K562 (cell line): ENCODE measurements at regions not wholly inside any gene's neighbourhood (a gene's known extent, or its start where the extent isn't known, plus 50 kb on each side); places are given as distances from the start of the nearest gene placed in this dataset.

Experiments
- ATAC-seq: fragments of 200-7000 bp; cut with Tn5 transposase; 3 replicates; pipeline ENCODE4 v1.9.1; 2020; ENCODE audit warnings: moderate library complexity
- BruUV-seq: library from RNA; stranded (reverse); fragments of 400-500 nt; replicated peaks from 2 replicates; lab custom pipeline; 2021; lab: Mats Ljungman, UMichigan
- CTCF ChIA-PET: fragments of 300-600 bp; formaldehyde crosslinking; extraction: SDS; loops from one replicate; lab custom pipeline; 2021; ENCODE audit warnings: low intra/inter-chr PET ratio; lab: Yijun Ruan, JAX
- POLR2A ChIA-PET: fragments of 300-600, 350-650 bp; sonication (Branson Sonifier 250); formaldehyde crosslinking; extraction: SDS; loops from one replicate; lab custom pipeline; 2021; ENCODE audit warnings: antibody characterized with exemption, inconsistent platforms; lab: Yijun Ruan, JAX
- DNase-seq, 4 experiments: peaks; one replicate each; pipeline versions ENCODE4 v3.0.0 to v3.0.0-alpha.2; 2011 to 2018; ENCODE audit warnings: low spot score in 3 of 4, mixed read lengths in 3 of 4; ENCODE audit errors: extremely low read depth in 1 of 4
- FAIRE-seq: peaks from 2 replicates; lab custom pipeline; 2011; peaks lifted over from hg19 to GRCh38; lab: Jason Lieb, UNC
- H2AFZ ChIP-seq: 2 replicates; pipeline ENCODE4 v1.6.0; 2011; ENCODE audit warnings: low read depth, low read length, control low read depth, inconsistent platforms
- H3K27ac ChIP-seq: fragments of 200-600 bp; 3 replicates; pipeline ENCODE4 v1.8.0; 2011; ENCODE audit warnings: low read depth, mild to moderate bottlenecking, control low read depth, inconsistent platforms, low read length, moderate library complexity, mixed read lengths; ENCODE audit errors: extremely low read depth
- H3K27me3 ChIP-seq, 2 experiments: fragments of 300-600 bp in 1 of 2; 2 replicates in 1 of 2; 3 replicates in 1 of 2; pipeline versions ENCODE4 v1.6.0 to v1.8.0; 2011; ENCODE audit warnings: inconsistent platforms in 2 of 2, low read length in 2 of 2, mild to moderate bottlenecking in 1 of 2, mixed read lengths in 1 of 2, moderate library complexity in 1 of 2; ENCODE audit not compliant: control insufficient read depth in 2 of 2, insufficient read depth in 2 of 2
- H3K36me3 ChIP-seq: fragments of 300-600 bp; 3 replicates; pipeline ENCODE4 v1.8.0; 2011; ENCODE audit warnings: mild to moderate bottlenecking, low read length, inconsistent platforms; ENCODE audit not compliant: control insufficient read depth, insufficient read depth
- H3K4me1 ChIP-seq, 2 experiments: fragments of 200-600 bp in 1 of 2; replicated peaks in 1 of 2; 2 replicates in 1 of 2; 3 replicates in 1 of 2; pipeline versions ENCODE4 v1.5.1 to v1.8.0; 2011; ENCODE audit warnings: inconsistent platforms in 2 of 2, low read length in 2 of 2, mild to moderate bottlenecking in 1 of 2, mixed read lengths in 1 of 2, moderate library complexity in 1 of 2; ENCODE audit not compliant: control insufficient read depth in 2 of 2, insufficient read depth in 2 of 2
- H3K4me2 ChIP-seq: 2 replicates; pipeline ENCODE4 v1.6.1; 2011; ENCODE audit warnings: low read length, control low read depth, inconsistent platforms, mixed read lengths; ENCODE audit not compliant: insufficient read depth
- H3K4me3 ChIP-seq: fragments of 200-600 bp; sonication (generic), shearing (Covaris generic); 2 replicates; pipeline ENCODE4 v1.5.1; 2016; ENCODE audit warnings: control low read depth, inconsistent platforms
- H3K79me2 ChIP-seq: fragments of 200-600 bp; 3 replicates; pipeline ENCODE4 v1.8.0; 2011; ENCODE audit warnings: low read length, inconsistent platforms; ENCODE audit not compliant: control insufficient read depth, insufficient read depth
- H3K9ac ChIP-seq, 2 experiments: 2 replicates each; pipeline versions ENCODE4 v1.6.0 to v1.6.1; 2011; ENCODE audit warnings: low read depth in 2 of 2, low read length in 2 of 2, control low read depth in 1 of 2, inconsistent platforms in 1 of 2, mild to moderate bottlenecking in 1 of 2, mixed read lengths in 1 of 2; ENCODE audit not compliant: insufficient read depth in 1 of 2
- H3K9me1 ChIP-seq: one replicate; pipeline ENCODE4 v1.6.0; 2011; ENCODE audit warnings: inconsistent platforms, mild to moderate bottlenecking, low read length, moderate library complexity; ENCODE audit not compliant: control insufficient read depth, insufficient read depth
- H3K9me3 ChIP-seq: replicated peaks from 2 replicates; pipeline ENCODE4 v1.5.1; 2011; ENCODE audit warnings: low read depth, low read length, inconsistent platforms; ENCODE audit not compliant: control insufficient read depth, insufficient read depth
- H4K20me1 ChIP-seq: replicated peaks from 2 replicates; pipeline ENCODE4 v1.6.1; 2011; ENCODE audit warnings: low read length, inconsistent platforms, mixed read lengths; ENCODE audit not compliant: control insufficient read depth, insufficient read depth
- ARID1B ChIP-seq: fragments of 450-650 bp; IDR thresholded peaks from 2 replicates; pipeline ENCODE4 v1.6.1; 2016; ENCODE audit warnings: antibody characterized with exemption, mild to moderate bottlenecking, inconsistent platforms
- EZH2 ChIP-seq: IDR thresholded peaks from 2 replicates; pipeline ENCODE4 v1.6.1; 2012; ENCODE audit warnings: low read depth, mild to moderate bottlenecking, inconsistent platforms, low read length, borderline replicate concordance
- HMGN3 ChIP-seq: IDR thresholded peaks from 2 replicates; pipeline ENCODE4 v1.6.1; 2011; ENCODE audit warnings: borderline replicate concordance, low read depth, mild to moderate bottlenecking, mixed read lengths, low read length; ENCODE audit not compliant: insufficient read length; ENCODE audit errors: extremely low read depth
- PCBP2 ChIP-seq: fragments of 200-400 bp; formaldehyde crosslinking; IDR thresholded peaks from 2 replicates; pipeline ENCODE4 v1.6.1; 2018; ENCODE audit warnings: low read length, low read depth, mild to moderate bottlenecking, moderate library complexity; ENCODE audit not compliant: poor library complexity, severe bottlenecking
- RAD21 ChIP-seq, 2 experiments: fragments of 250-450 bp in 1 of 2; fragments of 450-650 bp in 1 of 2; sonication (Bioruptor Pico) in 1 of 2; formaldehyde crosslinking in 1 of 2; IDR thresholded peaks in 1 of 2; conservative IDR thresholded peaks in 1 of 2; 2 replicates each; pipeline versions ENCODE4 v1.4.0 to v1.8.0; 2020 to 2022; ENCODE audit warnings: mild to moderate bottlenecking in 2 of 2, moderate library complexity in 1 of 2
- RBM39 ChIP-seq: fragments of 200-400 bp; formaldehyde crosslinking; optimal IDR thresholded peaks from 2 replicates; pipeline ENCODE3; 2018; ENCODE audit warnings: low read depth, low read length
- RREB1 ChIP-seq: fragments of 250-450 bp; sonication (Bioruptor Pico); IDR thresholded peaks from 2 replicates; pipeline ENCODE4 v1.4.0; 2020
- SETDB1 ChIP-seq: IDR thresholded peaks from one replicate; pipeline ENCODE4 v1.6.1; 2012; ENCODE audit warnings: low read length, control low read depth, inconsistent platforms
- ZBTB26 ChIP-seq: fragments of 450-650 bp; formaldehyde crosslinking; IDR thresholded peaks from 2 replicates; pipeline ENCODE4 v1.4.0; 2022; ENCODE audit warnings: missing genetic modification characterization
- ZNF134 ChIP-seq: fragments of 250-450 bp; sonication (Bioruptor Pico); conservative IDR thresholded peaks from 2 replicates; pipeline ENCODE4 v1.4.0; 2020
- ZNF165 ChIP-seq: fragments of 250-450 bp; sonication (Bioruptor Pico); IDR thresholded peaks from 2 replicates; pipeline ENCODE4 v1.4.0; 2020; ENCODE audit warnings: borderline replicate concordance
- ZNF175 ChIP-seq: fragments of 200-800 bp; sonication (Bioruptor generic); IDR thresholded peaks from 2 replicates; pipeline ENCODE4 v1.6.1; 2016; ENCODE audit warnings: low read depth, mild to moderate bottlenecking, missing genetic modification characterization, missing compliant biosample characterization
- WGBS: fragments of 100-300 bp; shearing (Covaris generic); methylation state at CpG from one replicate; pipeline ENCODE4 v1.1.6; 2016; ENCODE audit warnings: low coverage, mixed read lengths; ENCODE audit not compliant: insufficient coverage; ENCODE audit errors: missing lambda C conversion rate; 5-methylcytosine and 5-hydroxymethylcytosine counted together
- in situ Hi-C: fragments of 300-500 bp; cut with MboI; formaldehyde crosslinking; loops from 4 replicates; pipeline ENCODE4 v1.15.0; 2018; ENCODE audit warnings: inconsistent platforms, mixed read lengths
- intact Hi-C: fragments of 100-400 bp; cut with micrococcal nuclease; formaldehyde crosslinking; loops from 2 replicates; pipeline ENCODE4 v1.14.2; 2022
- TF ChIP-seq, protein P1 (sequence below): fragments of 450-650 bp; formaldehyde crosslinking; IDR thresholded peaks from 2 replicates; pipeline ENCODE4 v1.4.0; 2020; ENCODE audit warnings: mild to moderate bottlenecking, moderate library complexity

- TF ChIP-seq, protein P1, sequence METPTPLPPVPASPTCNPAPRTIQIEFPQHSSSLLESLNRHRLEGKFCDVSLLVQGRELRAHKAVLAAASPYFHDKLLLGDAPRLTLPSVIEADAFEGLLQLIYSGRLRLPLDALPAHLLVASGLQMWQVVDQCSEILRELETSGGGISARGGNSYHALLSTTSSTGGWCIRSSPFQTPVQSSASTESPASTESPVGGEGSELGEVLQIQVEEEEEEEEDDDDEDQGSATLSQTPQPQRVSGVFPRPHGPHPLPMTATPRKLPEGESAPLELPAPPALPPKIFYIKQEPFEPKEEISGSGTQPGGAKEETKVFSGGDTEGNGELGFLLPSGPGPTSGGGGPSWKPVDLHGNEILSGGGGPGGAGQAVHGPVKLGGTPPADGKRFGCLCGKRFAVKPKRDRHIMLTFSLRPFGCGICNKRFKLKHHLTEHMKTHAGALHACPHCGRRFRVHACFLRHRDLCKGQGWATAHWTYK: no peak
Measured at GRCh38 chr21:24681456-24681855, 925.8 kb downstream of the MRPL39 start (continued).

- DNase-seq (no peak), ATAC-seq (no peak), FAIRE-seq (no peak)
- POLR2A ChIA-PET: no interaction called here
- Histone ChIP-seq H3K4me1 (no peaks in the 10 kb centered on the region), H3K9me1 (no peaks in the 10 kb centered on the region), H3K27me3 (no peaks in the 10 kb centered on the region), H3K27ac (no peak overlapping the region), H3K79me2 (no peaks in the 10 kb centered on the region), H4K20me1 (no peaks in the 10 kb centered on the region), H2AFZ (no peak overlapping the region), H3K9me3 (no peaks in the 10 kb centered on the region), H3K4me2 (no peak overlapping the region), H3K4me3 (no peak overlapping the region), H3K9ac (no peak overlapping the region), H3K36me3 (no peaks in the 10 kb centered on the region)
- WGBS: 0% methylated on average over 1 of the region's 1 CpG
- CTCF ChIA-PET: no interaction called here
- in situ Hi-C loops: no loop called here
- intact Hi-C loops: no loop called here
- BruUV-seq: no TSS peak
- no peak for TF ChIP-seq ZNF175 (CRISPR knock-in tag)
- TF ChIP-seq RAD21 (CRISPR knock-in tag; conservative IDR thresholded peaks at IDR 0.05 in 1 of 2, IDR thresholded peaks at IDR 0.05 in 1 of 2): no peak
- TF ChIP-seq HMGN3: no peak
- TF ChIP-seq EZH2: no peak
- no peak for TF ChIP-seq RREB1 (CRISPR knock-in tag)
- no peak for TF ChIP-seq ARID1B
- no peak for TF ChIP-seq SETDB1
- TF ChIP-seq ZNF165 (CRISPR knock-in tag): no peak
- TF ChIP-seq RBM39: no peak
- TF ChIP-seq ZNF134: no peak
- TF ChIP-seq ZBTB26 (CRISPR knock-in tag): no peak
- TF ChIP-seq PCBP2: no peak
Measured at GRCh38 chr21:24671901-24672300, 935.4 kb downstream of the MRPL39 start.
